ENCODE measurements at regions not wholly inside any gene's neighbourhood (a gene's known extent, or its start where the extent isn't known, plus 50 kb on each side); places are given as distances from the start of the nearest gene placed in this dataset.
"Not testable (repeated sequence)": the region's sequence is repeated elsewhere in the genome, so short reads cannot be mapped to it uniquely, and the experiment has no call there.

GRCh38 chr3:88000853-88001252 lies 58.0 kb downstream of the CGGBP1 start:
- DNase-seq, result no peak

GRCh38 chr3:87997966-87998365 lies 60.8 kb downstream of the CGGBP1 start:
- no peak for DNase-seq

DNA sequence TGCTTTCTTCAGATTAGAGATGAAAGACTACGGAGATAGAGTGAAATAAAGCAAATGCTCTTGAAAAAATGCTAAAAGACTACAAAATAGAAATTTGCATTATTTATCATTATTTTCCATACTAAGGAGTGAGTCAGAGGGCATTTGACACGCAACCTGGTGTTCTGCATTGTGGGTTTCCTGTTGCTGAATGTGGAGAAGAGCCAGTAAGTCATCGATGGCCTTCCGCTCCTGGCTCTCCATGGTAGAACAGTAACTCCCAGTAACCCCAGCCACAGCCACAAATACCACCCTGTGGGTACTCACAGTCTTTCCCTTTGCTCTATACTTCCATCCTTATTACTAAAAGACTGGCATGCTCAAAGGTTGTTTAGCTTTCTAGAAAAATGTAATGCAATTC lies 61.5 kb downstream of the CGGBP1 start:
- DNase-seq, result no peak

GRCh38 chr3:87996882-87997281 lies 61.9 kb downstream of the CGGBP1 start:
- no peak for DNase-seq

DNA sequence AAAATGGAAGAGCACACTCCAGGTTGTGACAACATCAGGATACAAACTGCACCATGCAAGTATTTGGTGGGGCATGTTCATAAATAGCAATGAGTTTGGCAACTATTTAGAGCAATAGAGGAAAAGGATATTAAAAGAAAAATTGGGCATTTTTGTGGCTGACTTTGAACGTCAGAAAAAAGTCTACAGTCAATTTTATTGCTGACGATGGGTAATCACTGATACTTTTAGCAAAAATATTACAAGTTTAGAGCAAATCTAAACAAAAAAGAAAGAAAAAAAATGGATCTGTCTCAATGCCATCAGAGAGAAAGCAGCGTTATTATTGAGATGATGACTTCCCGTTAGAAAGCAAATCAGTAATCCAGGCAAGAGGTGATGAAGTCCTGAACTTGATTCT lies 65.2 kb downstream of the CGGBP1 start:
- DNase-seq, result no peak

DNA sequence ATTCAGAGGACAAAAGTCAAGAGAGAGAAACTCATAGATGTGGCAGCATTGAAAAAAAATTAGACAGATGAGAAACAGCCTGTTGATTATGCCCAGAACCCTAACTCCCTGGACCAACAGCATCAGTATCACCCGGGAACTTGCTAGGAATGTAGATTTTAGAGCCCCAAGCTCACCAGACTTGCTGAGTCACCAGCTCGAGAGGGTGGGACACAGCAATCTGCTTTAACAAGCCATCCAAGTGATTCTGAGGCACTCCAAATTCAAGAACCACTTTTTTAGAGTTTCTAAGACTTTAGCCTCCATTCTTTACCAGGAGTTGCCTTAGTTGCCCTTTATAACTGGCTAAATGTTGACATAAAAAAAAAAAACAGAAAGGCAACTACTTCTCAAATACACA lies 70.9 kb downstream of the CGGBP1 start:
- no peak for DNase-seq

DNA sequence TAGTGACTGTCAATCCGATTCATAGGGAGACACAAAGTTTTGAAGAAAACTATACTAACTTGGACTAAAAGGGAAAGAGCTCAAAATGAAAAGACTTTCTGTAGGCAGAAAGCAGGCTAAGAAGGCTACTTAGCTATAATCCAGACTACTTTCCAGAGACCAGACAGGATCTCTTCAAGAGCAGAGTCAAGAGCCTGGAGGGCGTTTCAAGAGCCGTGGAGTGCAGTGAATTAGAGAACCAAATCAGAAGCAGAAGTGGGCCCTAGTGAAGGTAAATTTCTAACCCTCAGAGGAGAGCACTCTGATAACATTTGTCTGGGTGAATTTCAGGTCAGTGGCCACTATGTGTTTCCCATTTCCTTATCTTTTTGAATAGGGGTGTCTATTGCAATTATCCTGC lies 76.4 kb downstream of the CGGBP1 start:
- no peak for DNase-seq

GRCh38 chr3:87979527-87979926 lies 79.3 kb downstream of the CGGBP1 start:
- no peak for DNase-seq

- no peak for DNase-seq
Observed at GRCh38 chr3:87977765-87978164, 81.0 kb downstream of the CGGBP1 start.

DNA sequence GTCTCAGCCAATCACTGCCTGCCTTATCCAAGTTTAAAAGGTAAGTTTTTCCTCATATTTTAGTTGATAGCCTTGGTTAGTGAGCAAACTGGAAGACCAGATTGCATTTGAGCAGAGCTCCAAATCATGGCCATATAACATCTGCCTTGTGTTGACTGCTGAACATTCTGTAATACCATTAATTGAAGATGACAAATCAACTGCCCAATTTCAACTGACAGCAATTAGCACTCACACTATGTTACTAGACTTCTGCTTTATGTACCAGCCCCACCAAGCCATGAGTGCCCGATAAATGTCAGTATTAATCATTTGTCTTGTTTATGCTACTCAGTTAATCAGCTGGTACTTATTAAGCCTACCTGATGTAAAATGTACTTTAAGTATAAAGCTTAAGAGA lies 83.1 kb downstream of the CGGBP1 start:
- no peak for DNase-seq

DNA sequence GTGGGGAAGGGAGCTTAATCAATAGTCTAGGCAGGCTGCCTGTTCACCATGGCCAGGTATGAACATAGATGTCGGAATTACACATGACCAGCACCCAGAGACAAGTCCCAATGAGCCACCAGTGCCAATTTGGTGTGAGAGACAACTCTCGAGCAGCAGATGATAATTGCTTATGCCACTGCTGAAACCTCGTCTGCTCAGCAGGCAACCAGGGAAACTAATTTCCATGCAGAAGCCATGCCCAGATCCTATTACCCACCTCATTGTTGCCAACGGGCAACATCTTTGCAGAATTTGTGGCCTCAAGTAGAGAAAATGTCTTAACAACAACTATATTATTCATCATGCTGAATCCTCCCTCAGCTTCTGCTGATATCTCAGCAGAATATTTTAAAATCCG lies 84.9 kb downstream of the CGGBP1 start:
- DNase-seq, result no peak

DNA sequence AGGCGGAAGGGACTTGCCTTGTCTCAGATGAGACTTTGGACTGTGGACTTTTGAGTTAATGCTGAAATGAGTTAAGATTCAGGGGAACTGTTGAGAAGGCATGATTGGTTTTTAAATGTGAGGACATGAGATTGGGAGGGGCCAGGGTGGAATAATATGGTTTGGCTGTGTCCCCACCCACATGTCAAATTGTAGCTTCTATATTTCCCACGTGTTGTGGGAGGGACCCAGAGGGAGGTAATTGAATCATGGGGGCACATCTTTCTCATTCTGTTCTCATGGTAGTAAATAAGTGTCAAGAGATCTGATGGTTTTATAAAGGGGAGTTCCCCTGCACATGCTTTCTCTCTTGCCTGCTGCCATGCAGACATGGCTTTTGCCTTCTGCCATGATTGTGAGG lies 89.2 kb downstream of the CGGBP1 start:
- no peak for DNase-seq

GRCh38 chr3:87968668-87969067 lies 90.1 kb downstream of the CGGBP1 start:
- DNase-seq, result no peak

- DNase-seq, result no peak
Observed at GRCh38 chr3:87958289-87958688, 100.5 kb downstream of the CGGBP1 start.

- DNase-seq, result no peak
Observed at GRCh38 chr3:87957575-87957974, 101.2 kb downstream of the CGGBP1 start.

- no peak for DNase-seq
Observed at GRCh38 chr3:87949879-87950208, 109.0 kb downstream of the CGGBP1 start.

- no peak for DNase-seq
Observed at GRCh38 chr3:87949189-87949878, 109.5 kb downstream of the CGGBP1 start.

GRCh38 chr3:87946007-87946406 lies 112.8 kb downstream of the CGGBP1 start:
- not testable (repeated sequence) for DNase-seq

GRCh38 chr3:87942256-87942655 lies 116.5 kb downstream of the CGGBP1 start:
- not testable (repeated sequence) for DNase-seq

DNA sequence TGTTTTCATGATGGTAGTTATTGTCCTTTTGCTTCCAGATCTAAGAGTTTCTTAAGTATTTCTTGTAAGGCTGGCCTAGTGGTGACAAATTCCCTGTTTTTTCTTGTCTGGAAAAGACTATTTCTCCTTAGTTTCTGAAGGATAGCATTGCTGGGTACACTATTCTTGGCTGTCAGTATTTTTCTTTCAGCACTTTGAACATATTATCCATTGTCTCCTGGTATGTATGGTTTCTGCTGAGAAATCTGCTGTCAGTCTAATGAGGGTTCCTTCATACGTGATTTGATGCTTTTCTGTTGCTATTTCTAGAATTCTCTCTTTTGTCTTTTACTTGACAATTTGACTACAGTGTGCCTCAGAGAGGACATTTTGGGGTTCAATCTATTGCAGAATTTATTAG lies 134.3 kb downstream of the CGGBP1 start:
- no peak for DNase-seq

DNA sequence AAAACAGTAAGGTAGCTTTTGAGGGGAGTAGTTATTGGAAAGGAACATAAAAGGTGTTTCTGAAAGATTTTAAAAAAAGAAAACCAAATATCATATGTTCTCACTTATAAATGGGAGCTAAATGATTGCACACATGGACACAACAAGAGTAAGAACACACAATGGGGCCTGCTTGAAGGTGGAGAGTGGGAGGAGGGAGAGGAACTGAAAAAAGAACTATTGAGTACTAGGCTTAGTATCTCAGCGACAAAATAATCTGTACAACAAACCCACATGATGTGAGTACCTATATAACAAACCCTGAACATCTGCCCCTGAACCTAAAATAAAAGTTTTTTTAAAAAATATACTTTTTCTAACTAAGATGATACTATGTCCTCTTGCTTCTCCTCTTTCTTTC lies 138.3 kb downstream of the CGGBP1 start:
- no peak for DNase-seq

GRCh38 chr3:87901141-87901540 lies 157.7 kb downstream of the CGGBP1 start:
- DNase-seq, result no peak

DNA sequence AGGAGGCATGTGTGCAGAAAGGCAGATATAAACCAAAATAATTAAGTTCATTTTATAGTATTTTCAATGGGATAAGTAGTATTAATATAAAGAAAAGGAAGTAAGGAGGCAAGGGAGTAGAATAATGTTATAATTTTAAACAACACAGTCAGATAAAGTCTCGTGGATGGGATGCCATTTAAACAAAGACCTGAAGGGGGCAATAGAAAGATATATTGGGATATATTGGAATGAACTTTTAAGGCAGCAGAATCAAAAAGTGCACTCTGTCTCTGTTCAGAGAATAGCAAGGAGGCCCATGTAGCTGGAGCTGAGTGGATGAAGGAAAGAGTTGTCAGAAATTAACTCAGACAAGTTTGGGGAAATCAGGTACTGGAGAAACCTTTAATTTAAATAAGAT lies 158.7 kb downstream of the CGGBP1 start:
- DNase-seq, result no peak

- DNase-seq, result no peak
Observed at GRCh38 chr3:87898971-87899370, 159.8 kb downstream of the CGGBP1 start.

DNA sequence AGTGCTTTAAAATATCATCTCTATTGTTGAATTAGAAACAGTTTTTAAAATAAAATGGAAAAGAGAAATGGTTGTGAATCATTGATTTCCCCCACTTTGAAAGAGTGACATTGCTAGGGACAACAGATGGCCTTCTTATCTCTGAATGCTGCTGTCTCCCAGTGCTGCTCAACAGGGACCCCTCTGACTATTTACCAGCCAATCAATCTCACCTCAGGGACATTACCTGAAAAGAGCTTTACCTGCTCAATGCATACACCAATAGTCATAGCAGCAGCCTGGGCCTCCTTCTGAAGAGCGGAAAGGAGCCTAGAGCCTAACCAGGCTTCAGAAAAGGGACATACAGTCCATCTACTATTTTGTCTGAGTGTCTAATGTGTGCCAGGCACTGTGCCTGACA lies 162.8 kb downstream of the CGGBP1 start:
- no peak for DNase-seq

DNA sequence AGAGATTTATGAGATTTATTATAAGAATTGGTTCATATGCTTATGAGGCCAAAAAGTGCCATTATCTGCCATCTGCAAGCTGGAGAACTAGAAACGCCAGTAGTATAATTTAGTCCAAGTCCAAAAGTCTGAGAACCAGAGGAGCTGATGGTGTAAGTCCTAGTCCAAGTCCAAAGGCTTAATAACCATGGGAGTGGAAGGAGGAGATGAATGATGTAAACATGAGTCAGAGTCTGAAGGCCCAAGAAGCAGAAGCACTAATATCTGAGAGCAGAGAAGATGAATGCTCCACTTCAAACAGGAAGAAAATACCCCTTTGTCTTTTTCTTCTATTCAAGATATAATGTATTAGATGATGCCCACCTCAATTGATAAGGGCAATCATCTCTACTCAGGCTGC lies 185.7 kb downstream of the CGGBP1 start:
- DNase-seq, result no peak

All from NCI-H2081 (cell line).